Left colon (tissue), 2 donors: ENCODE measurements at regions not wholly inside any gene's neighbourhood (a gene's known extent, or its start where the extent isn't known, plus 50 kb on each side); places are given as distances from the start of the nearest gene placed in this dataset.
"Not testable (repeated sequence)": the region's sequence is repeated elsewhere in the genome, so short reads cannot be mapped to it uniquely, and the experiment has no call there.

Experiments used
- ATAC-seq: fragments of 200-7000 bp; cut with Tn5 transposase; one replicate; pipeline ENCODE4 v1.9.1; 2020; ENCODE audit warnings: mild to moderate bottlenecking, moderate library complexity
- DNase-seq, 2 donors: peaks; one replicate each; pipeline ENCODE4 v3.0.0-alpha.2; 2020
- intact Hi-C, 2 donors: fragments of 100-400 bp; cut with DNase I in 1 of 2; cut with micrococcal nuclease in 1 of 2; formaldehyde crosslinking; loops; one replicate each; pipeline versions ENCODE4 v1.11.2 to v1.14.0; 2022; cut with DNase I, micrococcal nuclease
- donor health status: DM: no; HTN: no; CAD: no.
- donor health status: DM: yes; HTN: yes; CAD: no.

- intact Hi-C loops = no loop called here
- DNase-seq = no peak
- no peak for ATAC-seq
Observed at GRCh38 chr3:191721390-191721861, 260.5 kb downstream of the PYDC2 start.

- ATAC-seq (no peak), DNase-seq (no peak)
- intact Hi-C loops = no loop called here
Observed at GRCh38 chr3:191721990-191722389, 261.0 kb downstream of the PYDC2 start.

GRCh38 chr3:191727338-191727737, 266.4 kb downstream of the PYDC2 start:
- intact Hi-C loops = no loop called here
- ATAC-seq (no peak), DNase-seq (no peak)

DNA sequence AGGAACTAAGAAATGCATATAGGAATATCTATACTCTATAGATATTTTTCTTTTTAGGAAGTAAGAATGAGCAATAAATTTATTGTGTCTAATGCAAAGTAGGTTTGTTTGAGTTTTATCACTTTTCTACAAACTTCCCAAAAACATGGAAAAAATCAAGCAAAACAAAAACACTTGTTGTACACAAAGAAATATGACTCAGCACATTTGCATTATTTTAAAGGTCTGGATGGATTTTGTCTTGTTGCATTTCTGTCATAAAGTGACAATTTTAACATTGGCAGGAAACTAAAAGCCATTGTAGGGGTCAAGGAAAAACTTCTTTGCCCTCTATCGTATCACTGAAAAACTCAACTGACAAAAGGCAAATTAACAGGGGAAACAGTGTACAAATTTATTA, 267.2 kb downstream of the PYDC2 start:
- no peak for DNase-seq
- no peak for ATAC-seq
- intact Hi-C loops = no loop called here

GRCh38 chr3:191737742-191738141, 276.8 kb downstream of the PYDC2 start:
- DNase-seq (no peak), ATAC-seq (no peak)
- intact Hi-C loops = no loop called here

DNA sequence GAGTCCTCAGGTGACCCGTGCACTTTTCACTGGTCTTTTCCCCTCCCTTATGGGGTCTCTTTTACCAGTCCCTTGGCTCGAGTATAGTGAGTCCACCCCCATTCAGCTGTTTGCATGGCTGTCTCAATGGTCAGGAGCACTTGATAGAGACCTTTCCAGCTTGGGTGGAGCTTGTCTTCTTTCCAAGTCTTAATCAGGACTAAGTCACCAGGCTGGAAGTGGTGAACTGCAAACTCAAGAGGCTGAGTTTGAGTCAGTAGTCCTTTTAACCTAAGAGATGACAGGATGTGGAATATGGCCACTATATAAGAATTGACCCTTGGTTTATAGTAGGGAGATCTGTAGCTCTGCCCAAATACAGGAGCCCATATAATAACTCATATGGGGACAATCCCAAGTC, 279.7 kb downstream of the PYDC2 start:
- DNase-seq = no peak
- ATAC-seq = no peak
- intact Hi-C loops = no loop called here

DNA sequence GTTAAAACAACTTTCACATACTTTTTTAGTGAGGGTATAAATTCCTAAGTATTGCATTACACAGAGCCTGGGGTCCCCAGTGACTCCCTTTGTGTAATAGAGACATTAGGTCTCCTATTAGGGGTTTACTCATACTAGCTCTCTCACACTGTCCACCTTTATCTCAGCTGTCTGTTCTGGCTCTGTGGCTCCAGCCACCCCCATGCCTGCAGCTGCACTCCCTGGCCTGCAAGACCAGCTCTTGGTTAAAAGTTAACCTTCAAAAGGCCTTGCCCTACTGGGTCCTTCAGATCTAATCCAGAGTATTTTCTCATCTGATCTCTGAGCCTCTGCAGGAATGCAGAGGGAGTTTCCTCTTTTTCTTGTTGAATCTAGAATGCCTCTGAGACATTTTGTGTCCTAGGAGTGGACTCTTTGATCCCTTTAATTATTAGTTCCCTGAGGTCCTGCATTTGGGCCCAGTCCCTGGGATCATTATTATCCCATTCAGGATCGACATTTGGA, 280.9 kb downstream of the PYDC2 start:
- intact Hi-C loops, DNase-seq, ATAC-seq: not testable (repeated sequence)

DNA sequence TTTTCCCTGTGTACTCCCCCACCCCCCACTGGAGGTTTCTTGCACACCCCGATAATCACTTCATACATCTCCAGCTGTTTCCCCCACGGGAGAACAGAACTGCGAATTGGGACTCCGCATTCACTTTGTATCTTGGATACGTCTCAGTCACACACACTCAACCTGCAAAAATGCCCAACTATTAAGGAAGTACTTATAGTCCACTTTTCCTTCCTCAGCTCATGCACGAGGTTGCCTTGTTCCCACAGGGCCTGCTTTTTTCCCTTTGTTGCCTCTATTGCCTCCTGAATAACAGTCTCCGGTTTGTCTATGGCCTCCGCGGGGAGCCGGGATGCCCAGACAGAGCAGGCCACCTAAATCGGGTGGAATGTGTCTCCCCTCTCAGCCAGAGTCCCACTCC, 282.3 kb downstream of the PYDC2 start:
- intact Hi-C loops = no loop called here
- ATAC-seq = no peak
- DNase-seq = no peak

- no peak for DNase-seq
- no peak for ATAC-seq
- intact Hi-C loops = no loop called here
Observed at GRCh38 chr3:191750618-191751017, 289.7 kb downstream of the PYDC2 start.

GRCh38 chr3:191753196-191753595, 292.2 kb downstream of the PYDC2 start:
- ATAC-seq = no peak
- intact Hi-C loops = no loop called here
- no peak for DNase-seq

GRCh38 chr3:191761906-191762305, 300.9 kb downstream of the PYDC2 start:
- DNase-seq (no peak), ATAC-seq (no peak)
- intact Hi-C loops = no loop called here

DNA sequence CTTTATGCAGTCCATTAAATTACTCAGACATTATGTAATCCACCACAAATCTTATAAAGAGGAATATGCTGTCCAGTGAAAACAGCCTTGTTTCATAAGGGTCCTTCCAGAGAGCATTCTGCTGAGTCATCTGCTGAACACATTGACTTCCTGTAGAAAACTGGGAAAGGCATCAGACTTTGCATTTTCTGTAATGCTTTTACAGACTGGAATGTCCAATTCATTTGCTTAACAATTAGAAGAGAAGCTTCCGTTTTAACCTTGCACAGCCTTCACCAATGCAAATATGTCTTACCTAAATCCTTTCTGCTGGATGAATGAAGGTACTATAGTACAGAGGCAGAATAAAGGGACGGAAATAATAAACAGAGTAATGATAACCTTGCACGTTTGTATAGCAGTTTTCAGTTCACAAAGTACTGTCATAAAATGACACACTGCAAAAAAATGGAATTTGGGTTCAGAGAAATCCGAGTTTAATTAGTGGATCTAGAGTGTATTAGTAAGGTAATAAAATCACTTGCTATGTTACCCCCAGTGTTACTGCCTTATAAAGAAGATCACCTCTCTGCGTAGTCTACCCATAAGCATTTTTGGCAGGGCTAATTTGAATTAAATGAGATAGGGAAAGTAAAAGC, 301.5 kb downstream of the PYDC2 start:
- no peak for DNase-seq
- intact Hi-C loops = no loop called here
- no peak for ATAC-seq

- intact Hi-C loops = no loop called here
- DNase-seq (no peak), ATAC-seq (no peak)
Observed at GRCh38 chr3:191768421-191768820, 307.5 kb downstream of the PYDC2 start.

- intact Hi-C loops = no loop called here
Observed at GRCh38 chr3:191770541-191770940, 309.6 kb downstream of the PYDC2 start.

GRCh38 chr3:191774485-191774884, 313.5 kb downstream of the PYDC2 start:
- DNase-seq = no peak
- ATAC-seq = no peak
- intact Hi-C loops = no loop called here

More at GRCh38 chr3:191770541-191770940, 309.6 kb downstream of the PYDC2 start:
- ATAC-seq (no peak), DNase-seq (no peak)

DNA sequence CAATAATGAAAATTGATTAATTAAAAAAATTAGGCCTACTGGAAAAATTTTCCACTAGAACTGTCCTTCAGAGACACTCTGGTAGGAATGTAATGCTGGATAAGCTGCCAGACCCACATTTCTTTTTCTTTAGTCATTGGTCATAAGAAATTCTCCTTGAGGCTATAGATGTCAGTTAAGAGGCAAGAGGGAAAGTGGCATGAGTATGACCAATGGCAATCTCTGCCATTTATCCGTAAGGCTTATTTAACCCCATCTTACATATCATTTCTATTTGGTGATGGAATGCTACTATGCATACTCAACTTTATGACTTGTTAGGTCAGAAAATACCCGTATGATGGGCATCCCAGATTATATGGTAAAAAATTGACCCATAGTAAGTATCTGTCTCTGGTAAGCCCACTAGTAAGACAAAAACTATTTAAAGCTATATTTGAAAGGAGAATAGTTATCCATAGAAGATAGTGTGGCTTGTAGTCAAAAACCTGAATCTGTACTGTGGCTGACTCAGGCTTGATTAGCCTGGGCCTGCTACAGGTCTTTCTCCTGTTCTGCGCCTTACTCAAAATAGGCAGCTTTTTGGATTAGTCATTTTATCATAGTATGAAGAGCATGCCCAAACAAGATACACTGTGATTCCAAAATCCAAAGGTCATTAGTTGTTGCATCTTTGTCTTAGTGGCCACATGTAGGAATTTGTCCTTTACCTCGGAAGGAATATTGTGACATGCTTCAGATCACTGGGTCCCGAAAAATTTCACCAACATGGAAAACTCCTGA, 314.7 kb downstream of the PYDC2 start:
- intact Hi-C loops = no loop called here
- DNase-seq (no peak), ATAC-seq (no peak)

- no peak for DNase-seq
- ATAC-seq = no peak
- intact Hi-C loops = no loop called here
Observed at GRCh38 chr3:191781044-191781443, 320.1 kb downstream of the PYDC2 start.

GRCh38 chr3:191783024-191783423, 322.1 kb downstream of the PYDC2 start:
- DNase-seq (no peak), ATAC-seq (no peak)
- intact Hi-C loops = no loop called here

DNA sequence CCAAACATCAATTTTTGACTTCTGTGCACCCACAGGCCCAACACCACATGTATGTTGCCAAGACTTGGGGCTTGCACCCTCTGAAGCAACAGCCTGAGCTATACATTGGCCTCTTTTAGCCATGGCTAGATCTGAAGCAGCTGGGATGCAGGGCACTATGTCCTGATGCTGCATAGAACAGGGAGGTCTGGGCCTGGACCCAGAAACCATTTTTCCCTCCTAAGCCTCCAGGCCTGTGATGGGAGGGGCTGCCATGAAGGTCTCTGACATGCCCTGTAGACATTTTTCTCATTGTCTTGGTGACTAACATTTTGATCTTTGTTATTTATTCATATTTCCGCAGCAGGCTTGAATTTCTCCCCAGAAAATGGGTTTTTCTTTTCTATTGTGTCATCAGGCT, 330.0 kb downstream of the PYDC2 start:
- no peak for ATAC-seq
- no peak for DNase-seq
- intact Hi-C loops = no loop called here

- intact Hi-C loops = no loop called here
- no peak for ATAC-seq
- no peak for DNase-seq
Observed at GRCh38 chr3:191792580-191792979, 331.6 kb downstream of the PYDC2 start.
